ENCODE measurements at regions not wholly inside any gene's neighbourhood (a gene's known extent, or its start where the extent isn't known, plus 50 kb on each side); places are given as distances from the start of the nearest gene placed in this dataset.

- Mint-ChIP-seq H3K27ac (ENCODE audit: unreplicated experiment) (no peak overlapping the region), H3K36me3 (ENCODE audit: unreplicated experiment) (no peaks in the 10 kb centered on the region), H3K4me1 (ENCODE audit: unreplicated experiment) (no peaks in the 10 kb centered on the region), H3K27me3 (ENCODE audit: unreplicated experiment) (peaks cover 14% of the 10 kb centered on the region), H3K9me3 (ENCODE audit: unreplicated experiment) (no peaks in the 10 kb centered on the region), H3K4me3 (ENCODE audit: unreplicated experiment) (no peak overlapping the region)
- no peak for DNase-seq (ENCODE audit: extremely low spot score, unreplicated experiment)
- no peak for TF ChIP-seq CTCF (IDR thresholded peaks at IDR 0.05)
Observed at GRCh38 chr2:48148841-48149430, 165.5 kb upstream of the FOXN2 start.

- H3K4me3 Mint-ChIP-seq (ENCODE audit: unreplicated experiment): no peak overlapping the region
- peaks cover 28% of the 10 kb centered on the region for H3K9me3 Mint-ChIP-seq (ENCODE audit: unreplicated experiment)
- peaks cover 31% of the 10 kb centered on the region for H3K27me3 Mint-ChIP-seq (ENCODE audit: unreplicated experiment)
- no peak overlapping the region for H3K27ac Mint-ChIP-seq (ENCODE audit: unreplicated experiment)
- TF ChIP-seq CTCF (IDR thresholded peaks at IDR 0.05): no peak
- no peak for DNase-seq (ENCODE audit: extremely low spot score, unreplicated experiment)
- no peaks in the 10 kb centered on the region for H3K4me1 Mint-ChIP-seq (ENCODE audit: unreplicated experiment)
- no peaks in the 10 kb centered on the region for H3K36me3 Mint-ChIP-seq (ENCODE audit: unreplicated experiment)
Observed at GRCh38 chr2:48157150-48157549, 157.3 kb upstream of the FOXN2 start.

GRCh38 chr2:48161628-48162027 is 152.9 kb upstream of the FOXN2 start:
- Mint-ChIP-seq H3K36me3 (ENCODE audit: unreplicated experiment) (no peaks in the 10 kb centered on the region), H3K9me3 (ENCODE audit: unreplicated experiment) (peaks cover 25% of the 10 kb centered on the region), H3K4me1 (ENCODE audit: unreplicated experiment) (no peaks in the 10 kb centered on the region), H3K4me3 (ENCODE audit: unreplicated experiment) (no peak overlapping the region), H3K27me3 (ENCODE audit: unreplicated experiment) (peaks cover 42% of the 10 kb centered on the region), H3K27ac (ENCODE audit: unreplicated experiment) (no peak overlapping the region)
- no peak for DNase-seq (ENCODE audit: extremely low spot score, unreplicated experiment)
- no peak for TF ChIP-seq CTCF (IDR thresholded peaks at IDR 0.05)

GRCh38 chr2:48162742-48163141 is 151.7 kb upstream of the FOXN2 start:
- Mint-ChIP-seq H3K9me3 (ENCODE audit: unreplicated experiment) (peaks cover 21% of the 10 kb centered on the region), H3K4me1 (ENCODE audit: unreplicated experiment) (no peaks in the 10 kb centered on the region), H3K27me3 (ENCODE audit: unreplicated experiment) (peaks cover 40% of the 10 kb centered on the region), H3K4me3 (ENCODE audit: unreplicated experiment) (no peak overlapping the region), H3K27ac (ENCODE audit: unreplicated experiment) (no peak overlapping the region), H3K36me3 (ENCODE audit: unreplicated experiment) (no peaks in the 10 kb centered on the region)
- DNase-seq (ENCODE audit: extremely low spot score, unreplicated experiment): no peak
- TF ChIP-seq CTCF (IDR thresholded peaks at IDR 0.05): no peak

GRCh38 chr2:48165070-48165753 is 149.3 kb upstream of the FOXN2 start:
- Mint-ChIP-seq H3K36me3 (ENCODE audit: unreplicated experiment) (no peaks in the 10 kb centered on the region), H3K4me3 (ENCODE audit: unreplicated experiment) (no peak overlapping the region), H3K4me1 (ENCODE audit: unreplicated experiment) (no peaks in the 10 kb centered on the region), H3K9me3 (ENCODE audit: unreplicated experiment) (peaks cover 13% of the 10 kb centered on the region), H3K27ac (ENCODE audit: unreplicated experiment) (no peak overlapping the region), H3K27me3 (ENCODE audit: unreplicated experiment) (peaks cover 21% of the 10 kb centered on the region)
- no peak for DNase-seq (ENCODE audit: extremely low spot score, unreplicated experiment)
- TF ChIP-seq CTCF (IDR thresholded peaks at IDR 0.05): no peak

All from osteocyte (in vitro differentiated cells).